ENCODE measurements at regions not wholly inside any gene's neighbourhood (a gene's known extent, or its start where the extent isn't known, plus 50 kb on each side); places are given as distances from the start of the nearest gene placed in this dataset.

DNA sequence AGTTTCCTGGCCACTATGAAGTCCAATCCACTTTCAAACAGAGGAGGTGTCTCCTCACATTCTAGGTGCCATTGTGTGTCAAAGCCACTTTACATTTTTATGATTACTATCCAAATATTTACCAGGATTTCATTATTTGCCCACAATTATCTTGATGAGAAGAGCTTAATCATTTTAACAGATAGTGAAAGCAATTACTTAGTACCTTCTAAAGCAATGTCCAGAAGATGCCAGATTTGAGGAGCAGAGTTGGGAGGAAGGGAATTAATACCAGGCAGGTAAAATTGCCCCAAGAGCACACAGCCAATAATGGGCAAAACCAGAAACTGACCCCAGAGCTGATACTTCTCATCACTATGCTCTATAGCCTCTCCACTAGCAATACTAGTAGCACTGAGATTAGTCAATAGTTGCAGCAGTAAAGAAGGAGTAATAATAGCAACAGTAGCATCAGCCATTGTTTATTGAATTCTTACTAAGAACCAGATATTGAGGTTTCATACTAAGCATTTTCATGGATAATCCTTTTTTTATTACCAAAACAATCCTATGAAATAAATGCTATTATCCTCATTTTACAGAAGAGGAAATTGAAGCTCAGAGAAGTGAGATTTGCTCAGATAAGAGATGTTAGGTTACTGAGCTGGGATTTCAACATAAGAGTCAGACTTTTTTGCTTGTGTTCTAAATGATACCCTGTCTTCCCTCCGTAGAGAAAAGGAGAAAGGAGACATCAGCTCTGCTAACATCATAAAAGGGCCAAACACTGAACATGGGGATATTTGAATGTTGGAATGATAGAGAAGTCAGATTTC is 509.3 kb upstream of the CFAP20DC start:
- Mint-ChIP-seq H3K27me3 (no peaks in the 10 kb centered on the region), H3K4me1 (ENCODE audit: low read depth) (peaks cover 26% of the 10 kb centered on the region), H3K9me3 (no peaks in the 10 kb centered on the region), H3K27ac (peak overlapping the region; percentile 93), H3K4me3 (no peak overlapping the region), H3K36me3 (ENCODE audit: low read depth) (no peaks in the 10 kb centered on the region)
- TF ChIP-seq, protein P1, sequence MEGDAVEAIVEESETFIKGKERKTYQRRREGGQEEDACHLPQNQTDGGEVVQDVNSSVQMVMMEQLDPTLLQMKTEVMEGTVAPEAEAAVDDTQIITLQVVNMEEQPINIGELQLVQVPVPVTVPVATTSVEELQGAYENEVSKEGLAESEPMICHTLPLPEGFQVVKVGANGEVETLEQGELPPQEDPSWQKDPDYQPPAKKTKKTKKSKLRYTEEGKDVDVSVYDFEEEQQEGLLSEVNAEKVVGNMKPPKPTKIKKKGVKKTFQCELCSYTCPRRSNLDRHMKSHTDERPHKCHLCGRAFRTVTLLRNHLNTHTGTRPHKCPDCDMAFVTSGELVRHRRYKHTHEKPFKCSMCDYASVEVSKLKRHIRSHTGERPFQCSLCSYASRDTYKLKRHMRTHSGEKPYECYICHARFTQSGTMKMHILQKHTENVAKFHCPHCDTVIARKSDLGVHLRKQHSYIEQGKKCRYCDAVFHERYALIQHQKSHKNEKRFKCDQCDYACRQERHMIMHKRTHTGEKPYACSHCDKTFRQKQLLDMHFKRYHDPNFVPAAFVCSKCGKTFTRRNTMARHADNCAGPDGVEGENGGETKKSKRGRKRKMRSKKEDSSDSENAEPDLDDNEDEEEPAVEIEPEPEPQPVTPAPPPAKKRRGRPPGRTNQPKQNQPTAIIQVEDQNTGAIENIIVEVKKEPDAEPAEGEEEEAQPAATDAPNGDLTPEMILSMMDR (IDR thresholded peaks at IDR 0.05) = no peak
- ChIA-PET CTCF (interaction anchor here (1.0 to 2.6 kb wide), 4 partner anchors 16 to 347 kb away, joined by 3 to 17 read pairs (median 4); no protein-coding TSS in a partner anchor), POLR2A (interaction anchor here (0.8 to 1.1 kb wide), 4 partner anchors 11 to 115 kb away, joined by 3 read pairs; no protein-coding TSS in a partner anchor)
- ATAC-seq (peak; percentile 5), DNase-seq (no peak)
- intact Hi-C loops (cut with micrococcal nuclease) = no loop called here

DNA sequence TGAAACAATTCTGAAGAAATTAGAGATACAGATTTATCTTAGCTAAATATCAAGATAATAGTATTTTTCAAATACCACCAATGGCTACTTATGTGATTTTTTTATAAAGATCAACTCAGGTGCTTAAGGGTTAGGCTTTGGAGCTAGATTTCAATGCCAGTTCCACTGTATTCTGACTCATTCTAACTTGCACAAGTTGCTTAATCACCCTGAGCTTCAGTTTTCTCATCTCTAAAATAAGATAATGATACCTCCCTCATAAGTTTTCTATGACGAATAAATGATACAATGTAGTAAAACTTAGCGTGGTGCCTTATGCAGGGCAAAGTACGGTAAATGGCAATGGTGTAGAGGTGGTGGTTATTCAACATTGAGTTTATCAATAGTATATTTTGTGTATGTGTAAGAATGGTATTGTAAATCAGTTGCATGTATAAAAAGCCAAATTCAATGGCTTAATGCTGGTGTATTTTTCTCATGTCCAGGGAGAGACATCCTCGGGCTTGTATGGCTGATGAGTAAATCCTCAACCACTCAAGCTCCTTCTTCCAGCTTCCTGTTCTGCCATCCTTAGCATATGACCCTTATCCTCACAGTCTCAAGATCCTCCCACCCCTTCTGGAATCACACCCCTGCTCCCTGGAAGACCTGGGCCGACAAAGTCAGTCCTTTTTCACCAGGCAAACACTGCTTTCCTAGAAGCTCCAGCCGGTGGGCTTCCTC is 505.9 kb upstream of the CFAP20DC start:
- ChIA-PET POLR2A (interaction anchor here (0.9 kb wide), 1 partner anchor 131 kb away, joined by 3 read pairs; no protein-coding TSS in a partner anchor), CTCF (no interaction called here)
- DNase-seq = no peak
- Mint-ChIP-seq H3K9me3 (peaks cover 2% of the 10 kb centered on the region), H3K27me3 (no peaks in the 10 kb centered on the region), H3K4me3 (no peak overlapping the region), H3K4me1 (ENCODE audit: low read depth) (peaks cover 21% of the 10 kb centered on the region), H3K27ac (no peak overlapping the region), H3K36me3 (ENCODE audit: low read depth) (no peaks in the 10 kb centered on the region)
- intact Hi-C loops (cut with micrococcal nuclease) = no loop called here
- ATAC-seq = no peak
- TF ChIP-seq, protein P1 (IDR thresholded peaks at IDR 0.05) = no peak

DNA sequence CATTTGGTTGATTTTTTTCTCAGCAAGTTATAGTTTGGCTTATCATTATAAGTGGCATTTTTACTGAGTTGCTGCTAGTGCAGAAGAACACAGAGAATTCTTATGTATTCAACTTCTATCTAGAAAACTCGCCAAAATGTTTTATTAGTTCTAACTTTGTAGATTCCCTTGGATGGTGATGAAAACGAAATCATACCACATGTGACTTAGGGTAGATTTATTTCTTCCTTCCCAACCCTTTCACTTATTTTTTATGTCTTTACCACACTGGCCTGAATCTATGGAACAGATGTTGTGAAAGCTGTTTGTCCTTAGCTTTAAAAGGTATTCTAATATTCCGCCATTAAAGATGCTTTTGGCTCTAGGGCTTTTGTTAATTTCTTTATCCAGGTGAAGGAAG is 503.3 kb upstream of the CFAP20DC start:
- no peaks in the 10 kb centered on the region for H3K36me3 Mint-ChIP-seq (ENCODE audit: low read depth)
- H3K4me1 Mint-ChIP-seq (ENCODE audit: low read depth) = no peaks in the 10 kb centered on the region
- CTCF ChIA-PET = no interaction called here
- DNase-seq = no peak
- no peak for ATAC-seq
- POLR2A ChIA-PET = no interaction called here
- H3K27me3 Mint-ChIP-seq = no peaks in the 10 kb centered on the region
- H3K9me3 Mint-ChIP-seq = peaks cover 2% of the 10 kb centered on the region
- H3K4me3 Mint-ChIP-seq = no peak overlapping the region
- intact Hi-C loops (cut with micrococcal nuclease) = no loop called here
- H3K27ac Mint-ChIP-seq = no peak overlapping the region
- TF ChIP-seq, protein P1 (IDR thresholded peaks at IDR 0.05) = no peak

DNA sequence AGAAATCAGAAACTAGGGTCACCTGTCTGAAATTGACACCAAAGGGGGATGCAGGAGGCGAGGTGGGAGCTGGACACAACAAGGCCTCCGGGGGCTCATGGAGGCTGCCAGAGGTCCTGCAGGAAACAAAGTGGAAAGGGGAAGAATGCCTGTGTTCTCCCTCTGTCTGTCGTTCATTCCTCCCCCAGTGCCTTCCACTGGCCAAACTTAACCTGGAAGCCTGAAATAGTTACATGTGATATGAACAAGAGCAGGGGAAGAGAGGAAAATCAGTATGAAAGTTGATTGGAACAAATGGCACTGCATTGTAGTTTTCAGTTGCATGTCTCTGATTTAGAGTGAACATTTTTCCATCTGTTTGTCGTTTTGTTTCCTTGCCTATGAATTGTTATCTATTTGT is 502.0 kb upstream of the CFAP20DC start:
- Mint-ChIP-seq H3K27ac (no peak overlapping the region), H3K27me3 (no peaks in the 10 kb centered on the region), H3K9me3 (peaks cover 2% of the 10 kb centered on the region), H3K4me3 (no peak overlapping the region), H3K4me1 (ENCODE audit: low read depth) (no peaks in the 10 kb centered on the region), H3K36me3 (ENCODE audit: low read depth) (no peaks in the 10 kb centered on the region)
- CTCF ChIA-PET = no interaction called here
- intact Hi-C loops (cut with micrococcal nuclease) = no loop called here
- no peak for ATAC-seq
- DNase-seq = no peak
- POLR2A ChIA-PET = no interaction called here
- TF ChIP-seq, protein P1 (IDR thresholded peaks at IDR 0.05) = no peak

DNA sequence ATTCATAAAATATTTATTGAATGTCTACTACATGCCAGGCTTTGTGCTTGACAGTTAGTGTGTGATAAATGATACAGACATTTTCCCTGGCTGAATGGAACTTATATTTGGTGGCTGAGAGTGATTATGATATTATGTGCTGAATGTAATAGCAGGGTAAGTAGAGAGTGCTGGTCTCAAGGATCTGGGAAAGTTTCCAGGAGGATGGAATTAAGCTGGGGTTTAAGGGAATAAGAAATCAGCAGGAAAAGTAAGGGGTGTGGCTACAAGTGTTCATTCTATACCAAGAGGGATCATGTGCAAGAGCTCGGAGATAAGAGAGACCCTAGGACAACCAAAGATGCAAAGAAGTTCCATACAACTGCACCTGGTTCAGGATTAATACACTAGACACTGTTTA is 500.1 kb upstream of the CFAP20DC start:
- H3K4me1 Mint-ChIP-seq (ENCODE audit: low read depth) = no peaks in the 10 kb centered on the region
- ATAC-seq = no peak

More for the DNA sequence above, 500.1 kb upstream of the CFAP20DC start:
- H3K27ac Mint-ChIP-seq = no peak overlapping the region
- peaks cover 2% of the 10 kb centered on the region for H3K9me3 Mint-ChIP-seq
- DNase-seq = no peak
- intact Hi-C loops (cut with micrococcal nuclease) = no loop called here
- no peaks in the 10 kb centered on the region for H3K27me3 Mint-ChIP-seq
- POLR2A ChIA-PET = no interaction called here
- TF ChIP-seq, protein P1 (IDR thresholded peaks at IDR 0.05) = no peak
- CTCF ChIA-PET = interaction anchor here (0.7 to 1.3 kb wide), 2 partner anchors 11 to 237 kb away, joined by 3 read pairs; no protein-coding TSS in a partner anchor
- H3K36me3 Mint-ChIP-seq (ENCODE audit: low read depth) = no peaks in the 10 kb centered on the region
- no peak overlapping the region for H3K4me3 Mint-ChIP-seq

Measured in activated CD8-positive, alpha-beta T cell treated with anti-CD3 and anti-CD28 coated beads for 36 hours (primary cell).